ENCODE measurements at regions not wholly inside any gene's neighbourhood (a gene's known extent, or its start where the extent isn't known, plus 50 kb on each side); places are given as distances from the start of the nearest gene placed in this dataset.

- no peaks in the 10 kb centered on the region for H3K27me3 ChIP-seq (ENCODE audit: insufficient read depth, low read depth, severe bottlenecking)
- no peak for DNase-seq
- H3K4me3 ChIP-seq (ENCODE audit: low read depth, low read length): no peak overlapping the region
- H3K27ac ChIP-seq: no peak overlapping the region
- no peaks in the 10 kb centered on the region for H3K9me3 ChIP-seq (ENCODE audit: severe bottlenecking)
- H3K36me3 ChIP-seq: no peaks in the 10 kb centered on the region
- TF ChIP-seq CTCF (IDR thresholded peaks at IDR 0.05; ENCODE audit: low read depth, low read length): no peak
Measured at GRCh38 chr2:40886655-40887054, 434.8 kb upstream of the SLC8A1 start.

DNA sequence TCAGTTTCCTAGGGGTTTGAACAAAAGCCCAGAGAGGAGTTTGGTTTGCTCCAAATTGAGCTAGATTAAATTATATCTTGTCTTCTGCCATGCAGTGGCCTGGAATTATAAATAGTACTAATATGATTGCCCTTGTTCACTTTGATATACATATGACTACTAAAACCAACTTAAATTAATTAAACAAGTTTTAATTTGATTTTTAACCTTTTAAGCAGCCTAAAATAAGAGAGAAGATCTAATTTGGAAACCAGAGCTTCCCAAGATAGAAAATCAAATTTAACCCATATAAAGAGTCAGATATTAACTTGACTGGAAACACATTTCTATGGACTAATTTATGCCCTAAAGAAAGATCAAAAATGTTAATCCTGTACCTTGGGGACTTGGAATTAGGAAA is 444.5 kb upstream of the SLC8A1 start:
- Histone ChIP-seq H3K36me3 (no peaks in the 10 kb centered on the region), H3K4me3 (ENCODE audit: low read depth, low read length) (no peak overlapping the region), H3K27ac (no peak overlapping the region), H3K27me3 (ENCODE audit: insufficient read depth, low read depth, severe bottlenecking) (no peaks in the 10 kb centered on the region), H3K9me3 (ENCODE audit: severe bottlenecking) (no peaks in the 10 kb centered on the region)
- no peak for DNase-seq
- no peak for TF ChIP-seq CTCF (IDR thresholded peaks at IDR 0.05; ENCODE audit: low read depth, low read length)

- no peak for TF ChIP-seq CTCF (IDR thresholded peaks at IDR 0.05; ENCODE audit: low read depth, low read length)
- Histone ChIP-seq H3K36me3 (no peaks in the 10 kb centered on the region), H3K9me3 (ENCODE audit: severe bottlenecking) (no peaks in the 10 kb centered on the region), H3K27me3 (ENCODE audit: insufficient read depth, low read depth, severe bottlenecking) (no peaks in the 10 kb centered on the region), H3K4me3 (ENCODE audit: low read depth, low read length) (no peak overlapping the region), H3K27ac (no peak overlapping the region)
- no peak for DNase-seq
Measured at GRCh38 chr2:40914666-40915065, 462.8 kb upstream of the SLC8A1 start.

DNA sequence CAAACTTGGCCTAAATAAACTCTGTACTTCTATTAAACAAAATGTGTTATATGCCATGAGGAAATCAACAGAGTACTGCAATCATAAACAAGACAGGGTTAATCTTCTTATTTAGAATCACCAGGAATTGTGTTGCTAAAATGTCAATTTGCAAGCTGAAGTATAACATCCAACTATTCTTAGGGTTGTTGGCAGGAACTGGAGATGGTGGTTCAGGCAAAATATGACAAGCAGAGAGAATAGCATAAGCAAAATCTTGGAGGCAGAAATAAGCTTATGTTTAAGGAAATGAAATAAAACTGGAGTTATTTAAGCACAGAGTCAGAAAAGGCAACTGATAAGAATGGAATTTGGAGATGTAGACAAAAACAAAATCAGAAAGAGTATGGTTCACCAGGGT is 463.8 kb upstream of the SLC8A1 start:
- Histone ChIP-seq H3K9me3 (ENCODE audit: severe bottlenecking) (no peaks in the 10 kb centered on the region), H3K36me3 (no peaks in the 10 kb centered on the region), H3K27ac (no peak overlapping the region), H3K27me3 (ENCODE audit: insufficient read depth, low read depth, severe bottlenecking) (no peaks in the 10 kb centered on the region), H3K4me3 (ENCODE audit: low read depth, low read length) (no peak overlapping the region)
- TF ChIP-seq CTCF (IDR thresholded peaks at IDR 0.05; ENCODE audit: low read depth, low read length): no peak
- DNase-seq: no peak

- no peak for DNase-seq
- Histone ChIP-seq H3K4me3 (ENCODE audit: low read depth, low read length) (no peak overlapping the region), H3K36me3 (no peaks in the 10 kb centered on the region), H3K9me3 (ENCODE audit: severe bottlenecking) (no peaks in the 10 kb centered on the region), H3K27me3 (ENCODE audit: insufficient read depth, low read depth, severe bottlenecking) (no peaks in the 10 kb centered on the region), H3K27ac (no peak overlapping the region)
- TF ChIP-seq CTCF (IDR thresholded peaks at IDR 0.05; ENCODE audit: low read depth, low read length): peak; percentile 29; the same call in 1 of the 2 replicates
Measured at GRCh38 chr2:40935349-40935748, 483.5 kb upstream of the SLC8A1 start.

DNA sequence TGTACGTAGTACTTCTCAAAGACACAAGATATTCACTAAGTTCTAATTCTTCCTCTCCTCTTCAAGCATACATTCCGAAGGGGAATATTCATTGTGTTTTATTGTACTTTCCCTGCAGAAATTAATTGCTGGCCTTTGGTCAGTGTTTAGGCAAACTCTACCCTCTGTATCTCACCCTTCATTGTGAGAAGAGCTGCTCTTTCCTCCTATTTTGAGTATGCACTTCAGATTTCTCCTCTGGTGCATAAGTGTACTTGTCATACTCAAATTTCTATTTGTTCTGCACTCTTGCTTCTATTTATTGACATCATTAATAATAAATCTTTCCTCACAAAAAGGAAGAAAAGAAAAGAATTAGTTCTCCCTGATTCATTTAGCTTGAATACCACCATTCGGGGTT is 485.4 kb upstream of the SLC8A1 start:
- Histone ChIP-seq H3K27ac (no peak overlapping the region), H3K4me3 (ENCODE audit: low read depth, low read length) (no peak overlapping the region), H3K27me3 (ENCODE audit: insufficient read depth, low read depth, severe bottlenecking) (no peaks in the 10 kb centered on the region), H3K36me3 (no peaks in the 10 kb centered on the region), H3K9me3 (ENCODE audit: severe bottlenecking) (no peaks in the 10 kb centered on the region)
- no peak for DNase-seq
- TF ChIP-seq CTCF (IDR thresholded peaks at IDR 0.05; ENCODE audit: low read depth, low read length): no peak
